WTC11 (cell line): ENCODE measurements at regions not wholly inside any gene's neighbourhood (a gene's known extent, or its start where the extent isn't known, plus 50 kb on each side); places are given as distances from the start of the nearest gene placed in this dataset.

ENCODE experiments used
- ATAC-seq: fragments of 200-7000 bp; cut with Tn5 transposase; 2 replicates; pipeline ENCODE4 v1.10.0; 2021; ENCODE audit warnings: mild to moderate bottlenecking, moderate library complexity
- CTCF ChIA-PET: fragments of 300-600 bp; sonication (Branson Sonifier 250); formaldehyde crosslinking; loops from one replicate; lab custom pipeline; 2021; ENCODE audit warnings: antibody characterized with exemption; lab: Charles Lee
- POLR2A ChIA-PET: fragments of 350-600 bp; sonication (Branson Sonifier 250); formaldehyde crosslinking; loops from one replicate; lab custom pipeline; 2021; ENCODE audit warnings: antibody characterized with exemption; lab: Charles Lee
- DNase-seq: peaks from one replicate; pipeline ENCODE4 v3.0.0; 2021; ENCODE audit warnings: low spot score
- H3K27ac Mint-ChIP-seq: 2 replicates; pipeline ENCODE4 v1.8.0; 2021; ENCODE audit warnings: mixed read lengths
- H3K27me3 Mint-ChIP-seq: 2 replicates; pipeline ENCODE4 v1.8.0; 2021; ENCODE audit warnings: low read depth, mild to moderate bottlenecking, moderate library complexity, mixed read lengths
- H3K36me3 Mint-ChIP-seq: 2 replicates; pipeline ENCODE4 v1.8.0; 2021; ENCODE audit warnings: mixed read lengths
- H3K4me1 Mint-ChIP-seq: 2 replicates; pipeline ENCODE4 v1.8.0; 2022; ENCODE audit warnings: mixed read lengths
- H3K4me3 Mint-ChIP-seq: 2 replicates; pipeline ENCODE4 v1.8.0; 2021; ENCODE audit warnings: mild to moderate bottlenecking, moderate library complexity, mixed read lengths
- H3K9me3 Mint-ChIP-seq: 2 replicates; pipeline ENCODE4 v1.8.0; 2021; ENCODE audit warnings: mixed read lengths
- ARID4B ChIP-seq: sonication (generic); formaldehyde crosslinking; IDR thresholded peaks from 2 replicates; pipeline ENCODE4 v1.8.0; 2023; ENCODE audit warnings: missing genetic modification reagents, mild to moderate bottlenecking, borderline replicate concordance
- ATF2 ChIP-seq: sonication (generic); formaldehyde crosslinking; IDR thresholded peaks from 2 replicates; pipeline ENCODE4 v1.8.1; 2022; ENCODE audit warnings: low read depth, missing genetic modification reagents, borderline replicate concordance
- E2F4 ChIP-seq: sonication (generic); formaldehyde crosslinking; IDR thresholded peaks from 2 replicates; pipeline ENCODE4 v1.8.1; 2022; ENCODE audit warnings: low read depth, mild to moderate bottlenecking, moderate library complexity, missing genetic modification reagents, borderline replicate concordance
- ELF4 ChIP-seq: sonication (generic); formaldehyde crosslinking; IDR thresholded peaks from 2 replicates; pipeline ENCODE4 v1.8.1; 2022; ENCODE audit warnings: low read depth, mild to moderate bottlenecking, moderate library complexity, missing genetic modification reagents
- FOXK1 ChIP-seq: sonication (generic); formaldehyde crosslinking; IDR thresholded peaks from 2 replicates; pipeline ENCODE4 v1.8.0; 2022; ENCODE audit warnings: mild to moderate bottlenecking, moderate library complexity, missing genetic modification reagents
- GABPB1 ChIP-seq: sonication (generic); formaldehyde crosslinking; IDR thresholded peaks from 2 replicates; pipeline ENCODE4 v1.8.1; 2023; ENCODE audit warnings: mild to moderate bottlenecking, missing genetic modification reagents
- JUN ChIP-seq: sonication (generic); formaldehyde crosslinking; IDR thresholded peaks from 2 replicates; pipeline ENCODE4 v1.8.0; 2023; ENCODE audit warnings: mild to moderate bottlenecking, missing genetic modification reagents
- KAT7 ChIP-seq: sonication (generic); formaldehyde crosslinking; IDR thresholded peaks from 2 replicates; pipeline ENCODE4 v1.8.1; 2023; ENCODE audit warnings: missing genetic modification reagents, mild to moderate bottlenecking, borderline replicate concordance
- MYBL2 ChIP-seq: sonication (generic); formaldehyde crosslinking; IDR thresholded peaks from 2 replicates; pipeline ENCODE4 v1.8.1; 2023; ENCODE audit warnings: mild to moderate bottlenecking, moderate library complexity, missing genetic modification reagents
- NFE2L1 ChIP-seq: sonication (generic); formaldehyde crosslinking; IDR thresholded peaks from 2 replicates; pipeline ENCODE4 v1.8.1; 2023; ENCODE audit warnings: missing genetic modification reagents
- NFYB ChIP-seq: sonication (generic); formaldehyde crosslinking; conservative IDR thresholded peaks from 2 replicates; pipeline ENCODE4 v1.8.0; 2022; ENCODE audit warnings: low read depth, missing genetic modification reagents
- NR1H2 ChIP-seq: sonication (generic); formaldehyde crosslinking; IDR thresholded peaks from 2 replicates; pipeline ENCODE4 v1.9.0; 2021; ENCODE audit warnings: mild to moderate bottlenecking, moderate library complexity, missing genetic modification reagents
- NR2C2 ChIP-seq: sonication (generic); formaldehyde crosslinking; IDR thresholded peaks from 2 replicates; pipeline ENCODE4 v1.8.0; 2022; ENCODE audit warnings: mild to moderate bottlenecking, missing genetic modification reagents
- TCF7 ChIP-seq: sonication (generic); formaldehyde crosslinking; IDR thresholded peaks from 2 replicates; pipeline ENCODE4 v1.8.0; 2022; ENCODE audit warnings: mild to moderate bottlenecking, low read depth, missing genetic modification reagents, moderate library complexity
- TEAD1 ChIP-seq: sonication (generic); formaldehyde crosslinking; IDR thresholded peaks from 2 replicates; pipeline ENCODE4 v1.8.0; 2022; ENCODE audit warnings: mild to moderate bottlenecking, missing genetic modification reagents
- USF2 ChIP-seq: sonication (generic); formaldehyde crosslinking; IDR thresholded peaks from 2 replicates; pipeline ENCODE4 v1.8.1; 2023; ENCODE audit warnings: mild to moderate bottlenecking, missing genetic modification reagents, moderate library complexity
- ZNF121 ChIP-seq: sonication (generic); formaldehyde crosslinking; IDR thresholded peaks from 2 replicates; pipeline ENCODE4 v1.8.0; 2023; ENCODE audit warnings: missing genetic modification reagents
- ZNF281 ChIP-seq: sonication (generic); formaldehyde crosslinking; IDR thresholded peaks from 2 replicates; pipeline ENCODE4 v1.8.0; 2023; ENCODE audit warnings: mild to moderate bottlenecking, missing genetic modification reagents
- ZNF425 ChIP-seq: fragments of 250-450 bp; sonication (Bioruptor Pico); conservative IDR thresholded peaks from 2 replicates; pipeline ENCODE4 v1.9.0; 2021; ENCODE audit warnings: mild to moderate bottlenecking

- Mint-ChIP-seq H3K9me3 (peaks cover 25% of the 10 kb centered on the region), H3K36me3 (peaks cover 8% of the 10 kb centered on the region; the same call in 1 of the 2 replicates), H3K27me3 (no peaks in the 10 kb centered on the region), H3K4me1 (peaks cover 4% of the 10 kb centered on the region), H3K4me3 (no peak overlapping the region), H3K27ac (no peak overlapping the region)
- DNase-seq (no peak), ATAC-seq (no peak)
- TF ChIP-seq FOXK1 (CRISPR knock-in tag) (no peak), ZNF281 (CRISPR knock-in tag) (no peak), ZNF425 (CRISPR knock-in tag) (no peak), NFE2L1 (no peak), E2F4 (no peak), ZNF121 (CRISPR knock-in tag) (no peak), GABPB1 (no peak), NR1H2 (CRISPR knock-in tag) (no peak), JUN (CRISPR knock-in tag) (no peak), MYBL2 (CRISPR knock-in tag) (no peak), ATF2 (no peak), ELF4 (no peak)
- ChIA-PET POLR2A (no interaction called here), CTCF (no interaction called here)
Measured at GRCh38 chr1:71294178-71294577, 213.3 kb upstream of the ZRANB2 start.

GRCh38 chr1:71292203-71292602 lies 211.4 kb upstream of the ZRANB2 start:
- H3K27me3 Mint-ChIP-seq, result no peaks in the 10 kb centered on the region
- DNase-seq (no peak), ATAC-seq (no peak)
- H3K36me3 Mint-ChIP-seq, result peaks cover 11% of the 10 kb centered on the region; the same call in 1 of the 2 replicates
- peaks cover 4% of the 10 kb centered on the region for H3K4me1 Mint-ChIP-seq
- H3K4me3 Mint-ChIP-seq, result no peak overlapping the region
- H3K9me3 Mint-ChIP-seq, result peaks cover 31% of the 10 kb centered on the region
- ChIA-PET POLR2A (no interaction called here), CTCF (no interaction called here)
- no peak overlapping the region for H3K27ac Mint-ChIP-seq
- TF ChIP-seq ATF2 (no peak), TCF7 (CRISPR knock-in tag) (no peak), USF2 (CRISPR knock-in tag) (no peak), NR2C2 (no peak), NFYB (no peak), JUN (CRISPR knock-in tag) (no peak), TEAD1 (no peak), KAT7 (CRISPR knock-in tag) (no peak), ARID4B (CRISPR knock-in tag) (no peak)
